SK-N-SH (cell line): ENCODE measurements at regions not wholly inside any gene's neighbourhood (a gene's known extent, or its start where the extent isn't known, plus 50 kb on each side); places are given as distances from the start of the nearest gene placed in this dataset.

Source experiments
- CTCF ChIA-PET: fragments of 300-600, 350-600 bp; formaldehyde crosslinking; extraction: SDS; loops from one replicate; lab custom pipeline; 2021; lab: Yijun Ruan, JAX
- POLR2A ChIA-PET: fragments of 350-600 bp; sonication (Branson Sonifier 250); formaldehyde crosslinking; extraction: SDS; loops from one replicate; lab custom pipeline; 2020; ENCODE audit warnings: antibody characterized with exemption, inconsistent platforms; lab: Yijun Ruan, JAX
- DNase-seq: peaks from one replicate; pipeline ENCODE4 v3.0.0; 2012
- H2AFZ ChIP-seq: fragments of 200-600 bp; sonication (generic); 2 replicates; pipeline ENCODE4 v1.8.1; 2016; ENCODE audit warnings: antibody characterized with exemption, mild to moderate bottlenecking, low read depth
- H3F3A ChIP-seq: fragments of 200-600 bp; sonication (generic); replicated peaks from 2 replicates; pipeline ENCODE3; 2016; ENCODE audit warnings: antibody characterized with exemption, mild to moderate bottlenecking; ENCODE audit not compliant: insufficient read depth
- H3K27ac ChIP-seq, 2 experiments: fragments of 200-500 bp in 1 of 2; fragments of 200-600 bp in 1 of 2; sonication (Bioruptor generic) in 1 of 2; sonication (generic), shearing (Covaris generic) in 1 of 2; 2 replicates each; pipeline versions ENCODE4 v1.5.1 to v1.6.1; 2014 to 2016; ENCODE audit warnings: low read depth in 2 of 2, inconsistent platforms in 1 of 2, low read length in 1 of 2, mild to moderate bottlenecking in 1 of 2, mixed read lengths in 1 of 2
- H3K27me3 ChIP-seq: fragments of 200-600 bp; sonication (generic), shearing (Covaris generic); 2 replicates; pipeline ENCODE4 v1.6.1; 2016; ENCODE audit warnings: mixed run types; ENCODE audit not compliant: insufficient read depth
- H3K36me3 ChIP-seq, 2 experiments: fragments of 200-500 bp in 1 of 2; fragments of 200-600 bp in 1 of 2; sonication (Bioruptor generic) in 1 of 2; sonication (generic) in 1 of 2; replicated peaks in 1 of 2; 2 replicates each; pipeline versions ENCODE3 to v1.5.1; 2014 to 2016; ENCODE audit warnings: low read length in 1 of 2, mild to moderate bottlenecking in 1 of 2; ENCODE audit not compliant: insufficient read depth in 2 of 2, control insufficient read depth in 1 of 2
- H3K4me1 ChIP-seq, 2 experiments: fragments of 200-500 bp in 1 of 2; fragments of 200-600 bp in 1 of 2; sonication (Bioruptor generic) in 1 of 2; sonication (generic), shearing (Covaris generic) in 1 of 2; 2 replicates each; pipeline versions ENCODE4 v1.5.1 to v1.6.1; 2014 to 2016; ENCODE audit warnings: low read depth in 1 of 2, low read length in 1 of 2, mixed run types in 1 of 2; ENCODE audit not compliant: insufficient read depth in 2 of 2, control insufficient read depth in 1 of 2
- H3K4me2 ChIP-seq: fragments of 200-600 bp; sonication (generic), shearing (Covaris generic); 2 replicates; pipeline ENCODE4 v1.6.1; 2017; ENCODE audit warnings: mixed run types
- H3K4me3 ChIP-seq, 2 experiments: fragments of 200-500 bp in 1 of 2; fragments of 200-600 bp in 1 of 2; sonication (Bioruptor generic) in 1 of 2; sonication (generic), shearing (Covaris generic) in 1 of 2; 2 replicates each; pipeline versions ENCODE4 v1.5.1 to v1.8.1; 2014 to 2016; ENCODE audit warnings: low read depth in 2 of 2, inconsistent platforms in 1 of 2, low read length in 1 of 2, mild to moderate bottlenecking in 1 of 2, mixed read lengths in 1 of 2, moderate library complexity in 1 of 2
- H3K79me2 ChIP-seq: fragments of 200-600 bp; sonication (generic); 2 replicates; pipeline ENCODE4 v1.8.1; 2017; ENCODE audit warnings: mild to moderate bottlenecking; ENCODE audit not compliant: insufficient read depth
- H3K9ac ChIP-seq: fragments of 200-600 bp; sonication (generic); 2 replicates; pipeline ENCODE4 v1.6.1; 2017; ENCODE audit warnings: mixed run types
- H3K9me2 ChIP-seq: fragments of 200-600 bp; sonication (generic); 2 replicates; pipeline ENCODE4 v1.6.1; 2017; ENCODE audit warnings: mixed run types
- H3K9me3 ChIP-seq: fragments of 200-600 bp; sonication (generic); 2 replicates; pipeline ENCODE4 v1.6.1; 2017; ENCODE audit warnings: mixed run types, mild to moderate bottlenecking, moderate library complexity
- H4K20me1 ChIP-seq: fragments of 200-600 bp; sonication (generic); 2 replicates; pipeline ENCODE4 v1.6.1; 2017; ENCODE audit warnings: mild to moderate bottlenecking, mixed run types; ENCODE audit not compliant: insufficient read depth
- CHD2 ChIP-seq: fragments of 150-350 bp; IDR thresholded peaks from 2 replicates; pipeline ENCODE4 v1.6.1; 2018; ENCODE audit warnings: low read length; ENCODE audit not compliant: partially characterized antibody
- CTCF ChIP-seq: fragments of 200-600 bp; sonication (generic); IDR thresholded peaks from 2 replicates; pipeline ENCODE4 v1.6.1; 2017; ENCODE audit warnings: antibody characterized with exemption, mild to moderate bottlenecking, moderate library complexity
- ELF1 ChIP-seq: IDR thresholded peaks from 2 replicates; pipeline ENCODE4 v1.4.0; 2012
- FOSL2 ChIP-seq: IDR thresholded peaks from 2 replicates; pipeline ENCODE4 v1.4.0; 2012; ENCODE audit warnings: low read depth, mild to moderate bottlenecking, moderate library complexity, borderline replicate concordance
- FOXJ3 ChIP-seq: sonication (generic); formaldehyde crosslinking; IDR thresholded peaks from 2 replicates; pipeline ENCODE4 v1.5.1; 2020; ENCODE audit warnings: mild to moderate bottlenecking, missing genetic modification reagents
- FOXM1 ChIP-seq: IDR thresholded peaks from 2 replicates; pipeline ENCODE4 v1.4.0; 2012; ENCODE audit warnings: low read depth, mild to moderate bottlenecking
- IRF3 ChIP-seq: fragments of 150-350 bp; IDR thresholded peaks from 2 replicates; pipeline ENCODE4 v1.6.1; 2016; ENCODE audit warnings: mild to moderate bottlenecking, low read depth, low read length
- MAX ChIP-seq: IDR thresholded peaks from 2 replicates; pipeline ENCODE4 v1.4.0; 2012; ENCODE audit warnings: low read depth
- NFIC ChIP-seq: IDR thresholded peaks from 2 replicates; pipeline ENCODE4 v1.4.0; 2012; ENCODE audit warnings: borderline replicate concordance
- RXRA ChIP-seq: IDR thresholded peaks from 2 replicates; pipeline ENCODE4 v1.4.0; 2012; ENCODE audit warnings: low read depth, mild to moderate bottlenecking, borderline replicate concordance
- SIN3A ChIP-seq: IDR thresholded peaks from 2 replicates; pipeline ENCODE4 v1.6.1; 2012; ENCODE audit warnings: low read depth, mild to moderate bottlenecking, low read length, moderate library complexity, borderline replicate concordance
- TAF1 ChIP-seq: IDR thresholded peaks from 2 replicates; pipeline ENCODE4 v1.6.1; 2012; ENCODE audit warnings: low read depth, mild to moderate bottlenecking, low read length, moderate library complexity, borderline replicate concordance
- TCF12 ChIP-seq: IDR thresholded peaks from 2 replicates; pipeline ENCODE4 v1.4.0; 2012
- TEAD4 ChIP-seq: IDR thresholded peaks from 2 replicates; pipeline ENCODE4 v1.4.0; 2012; ENCODE audit warnings: mild to moderate bottlenecking, borderline replicate concordance; ENCODE audit not compliant: insufficient read depth
- USF2 ChIP-seq: fragments of 150-350 bp; IDR thresholded peaks from 2 replicates; pipeline ENCODE4 v1.6.1; 2017; ENCODE audit warnings: antibody characterized with exemption, low read length, low read depth, borderline replicate concordance
- ZBTB33 ChIP-seq: IDR thresholded peaks from 2 replicates; pipeline ENCODE4 v1.4.0; 2012; ENCODE audit warnings: low read depth, borderline replicate concordance
- WGBS: methylation state at CpG from one replicate; pipeline ENCODE4 v1.1.6; 2017; ENCODE audit warnings: low lambda C conversion rate; 5-methylcytosine and 5-hydroxymethylcytosine counted together

- POLR2A ChIA-PET: no interaction called here
- H3K9ac ChIP-seq: no peak overlapping the region
- no peak overlapping the region for H3K4me2 ChIP-seq
- H3K27ac ChIP-seq: no peak overlapping the region
- no peaks in the 10 kb centered on the region for H3F3A ChIP-seq
- no peaks in the 10 kb centered on the region for H3K9me3 ChIP-seq
- no peak overlapping the region for H3K4me3 ChIP-seq
- no peaks in the 10 kb centered on the region for H3K9me2 ChIP-seq
- H3K36me3 ChIP-seq: no peaks in the 10 kb centered on the region
- WGBS: 63% methylated on average over 2 of the region's 2 CpGs
- H4K20me1 ChIP-seq: no peaks in the 10 kb centered on the region
- no peaks in the 10 kb centered on the region for H3K79me2 ChIP-seq
- CTCF ChIA-PET: interaction anchor here (1.2 kb wide), 1 partner anchor 9 kb away, joined by 3 read pairs; no protein-coding TSS in a partner anchor
- no peaks in the 10 kb centered on the region for H3K27me3 ChIP-seq
- H2AFZ ChIP-seq: no peak overlapping the region
- DNase-seq: no peak
- TF ChIP-seq MAX (no peak), CHD2 (no peak), IRF3 (no peak), SIN3A (no peak), CTCF (no peak), ZBTB33 (no peak), ELF1 (no peak), TAF1 (no peak), TEAD4 (no peak), RXRA (no peak), USF2 (no peak), FOXJ3 (CRISPR knock-in tag) (no peak), NFIC (no peak), FOSL2 (no peak), FOXM1 (no peak), TCF12 (no peak)
- no peaks in the 10 kb centered on the region for H3K4me1 ChIP-seq
Measured at GRCh38 chr10:33841678-33842077, 507.2 kb upstream of the NRP1 start.
